Keratinocyte (primary cell): ENCODE measurements at regions not wholly inside any gene's neighbourhood (a gene's known extent, or its start where the extent isn't known, plus 50 kb on each side); places are given as distances from the start of the nearest gene placed in this dataset.

Experiments
- DNase-seq: peaks from one replicate; pipeline ENCODE4 v3.0.0-alpha.2; 2011; ENCODE audit warnings: low read depth, missing footprints, low spot score
- FAIRE-seq: peaks from 2 replicates; lab custom pipeline; 2011; peaks lifted over from hg19 to GRCh38; lab: Jason Lieb, UNC
- H2AFZ ChIP-seq: 2 replicates; pipeline ENCODE4 v1.6.0; 2012; ENCODE audit warnings: low read length, control low read depth, inconsistent platforms; ENCODE audit not compliant: control insufficient read depth
- H3K27ac ChIP-seq: 2 replicates; pipeline ENCODE4 v1.5.1; 2011; ENCODE audit warnings: low read length; ENCODE audit not compliant: control insufficient read depth, insufficient read depth
- H3K27me3 ChIP-seq: 3 replicates; pipeline ENCODE4 v1.6.0; 2011; ENCODE audit warnings: low read length; ENCODE audit not compliant: control insufficient read depth, insufficient read depth; ENCODE audit errors: extremely low read depth
- H3K36me3 ChIP-seq, 2 experiments: 2 replicates in 1 of 2; 3 replicates in 1 of 2; pipeline ENCODE4 v1.5.1; 2011; ENCODE audit warnings: low read length in 2 of 2, mild to moderate bottlenecking in 1 of 2; ENCODE audit not compliant: control insufficient read depth in 2 of 2, insufficient read depth in 2 of 2; ENCODE audit errors: extremely low read depth in 1 of 2
- H3K4me1 ChIP-seq: 3 replicates; pipeline ENCODE4 v1.5.1; 2011; ENCODE audit warnings: low read length; ENCODE audit not compliant: control insufficient read depth, insufficient read depth; ENCODE audit errors: extremely low read depth
- H3K4me2 ChIP-seq: 3 replicates; pipeline ENCODE4 v1.6.0; 2011; ENCODE audit warnings: low read depth, low read length; ENCODE audit not compliant: control insufficient read depth, insufficient read depth; ENCODE audit errors: extremely low read depth
- H3K4me3 ChIP-seq, 3 experiments: fragments of 200-600 bp in 1 of 3; sonication (generic) in 1 of 3; 2 replicates in 2 of 3; 3 replicates in 1 of 3; pipeline ENCODE4 v1.5.1; 2011 to 2016; ENCODE audit warnings: low read length in 3 of 3, mild to moderate bottlenecking in 3 of 3, control low read depth in 2 of 3, inconsistent platforms in 1 of 3, low read depth in 1 of 3, mixed read lengths in 1 of 3, mixed run types in 1 of 3, moderate library complexity in 1 of 3; ENCODE audit not compliant: control insufficient read depth in 2 of 3, insufficient read depth in 2 of 3; ENCODE audit errors: extremely low read depth in 1 of 3
- H3K79me2 ChIP-seq: 2 replicates; pipeline ENCODE4 v1.6.0; 2012; ENCODE audit warnings: low read length; ENCODE audit not compliant: control insufficient read depth, insufficient read depth
- H3K9ac ChIP-seq: 3 replicates; pipeline ENCODE4 v1.6.0; 2011; ENCODE audit warnings: low read length; ENCODE audit not compliant: control insufficient read depth, insufficient read depth; ENCODE audit errors: extremely low read depth
- H3K9me1 ChIP-seq: 3 replicates; pipeline ENCODE4 v1.6.0; 2011; ENCODE audit warnings: low read length; ENCODE audit not compliant: control insufficient read depth, insufficient read depth; ENCODE audit errors: extremely low read depth
- H3K9me3 ChIP-seq: 2 replicates; pipeline ENCODE4 v1.5.1; 2012; ENCODE audit warnings: low read depth, low read length; ENCODE audit not compliant: control insufficient read depth
- H4K20me1 ChIP-seq: 3 replicates; pipeline ENCODE4 v1.6.0; 2011; ENCODE audit warnings: low read length; ENCODE audit not compliant: control insufficient read depth, insufficient read depth; ENCODE audit errors: extremely low read depth
- CTCF ChIP-seq, 3 experiments: IDR thresholded peaks in 1 of 3; conservative IDR thresholded peaks in 1 of 3; optimal IDR thresholded peaks in 1 of 3; 2 replicates in 2 of 3; 3 replicates in 1 of 3; pipeline versions ENCODE3 to v1.5.1; 2011; ENCODE audit warnings: low read length in 3 of 3, mild to moderate bottlenecking in 3 of 3, moderate library complexity in 2 of 3, control low read depth in 1 of 3, inconsistent platforms in 1 of 3; ENCODE audit not compliant: insufficient read depth in 2 of 3; ENCODE audit errors: extremely low read depth in 1 of 3
- EZH2 ChIP-seq: IDR thresholded peaks from one replicate; pipeline ENCODE4 v1.6.1; 2012; ENCODE audit warnings: inconsistent platforms, mild to moderate bottlenecking, low read length, moderate library complexity
- dilution Hi-C: fragments of 300-500 bp; cut with MboI; formaldehyde crosslinking; loops from one replicate; pipeline ENCODE4 v1.7.0; 2020; ENCODE audit warnings: low sequenced_read_pairs; ENCODE audit not compliant: extremely low pct_ligation_motif_present

GRCh38 chr5:53733853-53734252 is 173.4 kb downstream of the NDUFS4 start:
- no peaks in the 10 kb centered on the region for H3K4me1 ChIP-seq
- TF ChIP-seq EZH2 (no peak), CTCF (optimal IDR thresholded peaks at IDR 0.05 in 1 of 3, IDR thresholded peaks at IDR 0.05 in 1 of 3, conservative IDR thresholded peaks at IDR 0.05 in 1 of 3; ENCODE audit: extremely low read depth in 1 of 3, insufficient read depth in 2 of 3, low read length in 3 of 3) (peak; percentile 30 to 70 (median 59))
- H3K9me3 ChIP-seq = no peaks in the 10 kb centered on the region
- no peaks in the 10 kb centered on the region for H4K20me1 ChIP-seq
- H3K79me2 ChIP-seq = no peaks in the 10 kb centered on the region
- no peak overlapping the region for H3K4me3 ChIP-seq
- peaks cover 4% of the 10 kb centered on the region for H3K27me3 ChIP-seq
- DNase-seq (no peak), FAIRE-seq (no peak)
- no peaks in the 10 kb centered on the region for H3K36me3 ChIP-seq
- no peak overlapping the region for H3K4me2 ChIP-seq
- no peaks in the 10 kb centered on the region for H3K9me1 ChIP-seq
- dilution Hi-C loops = no loop called here
- no peak overlapping the region for H2AFZ ChIP-seq
- H3K9ac ChIP-seq = no peak overlapping the region
- H3K27ac ChIP-seq = no peak overlapping the region

GRCh38 chr5:53738105-53738504 is 177.7 kb downstream of the NDUFS4 start:
- no peak overlapping the region for H3K4me2 ChIP-seq
- H3K27me3 ChIP-seq = peaks cover 4% of the 10 kb centered on the region
- H3K4me1 ChIP-seq = no peaks in the 10 kb centered on the region
- H2AFZ ChIP-seq = no peak overlapping the region
- dilution Hi-C loops = no loop called here
- H3K9me3 ChIP-seq = no peaks in the 10 kb centered on the region
- no peak overlapping the region for H3K9ac ChIP-seq
- no peaks in the 10 kb centered on the region for H3K9me1 ChIP-seq
- H3K4me3 ChIP-seq = no peak overlapping the region
- no peaks in the 10 kb centered on the region for H3K36me3 ChIP-seq
- FAIRE-seq (no peak), DNase-seq (no peak)
- no peak for TF ChIP-seq CTCF (optimal IDR thresholded peaks at IDR 0.05 in 1 of 3, IDR thresholded peaks at IDR 0.05 in 1 of 3, conservative IDR thresholded peaks at IDR 0.05 in 1 of 3; ENCODE audit: extremely low read depth in 1 of 3, insufficient read depth in 2 of 3, low read length in 3 of 3)
- no peak for TF ChIP-seq EZH2
- H4K20me1 ChIP-seq = no peaks in the 10 kb centered on the region
- H3K79me2 ChIP-seq = no peaks in the 10 kb centered on the region
- no peak overlapping the region for H3K27ac ChIP-seq
